ENCODE measurements at regions not wholly inside any gene's neighbourhood (a gene's known extent, or its start where the extent isn't known, plus 50 kb on each side); places are given as distances from the start of the nearest gene placed in this dataset.

- TF ChIP-seq POLR2AphosphoS5 (IDR thresholded peaks at IDR 0.05; ENCODE audit: low read depth, low read length) (no peak), TCF7L2 (IDR thresholded peaks at IDR 0.05; ENCODE audit: low read depth, low read length) (no peak)
- TF ChIP-seq, protein P1, sequence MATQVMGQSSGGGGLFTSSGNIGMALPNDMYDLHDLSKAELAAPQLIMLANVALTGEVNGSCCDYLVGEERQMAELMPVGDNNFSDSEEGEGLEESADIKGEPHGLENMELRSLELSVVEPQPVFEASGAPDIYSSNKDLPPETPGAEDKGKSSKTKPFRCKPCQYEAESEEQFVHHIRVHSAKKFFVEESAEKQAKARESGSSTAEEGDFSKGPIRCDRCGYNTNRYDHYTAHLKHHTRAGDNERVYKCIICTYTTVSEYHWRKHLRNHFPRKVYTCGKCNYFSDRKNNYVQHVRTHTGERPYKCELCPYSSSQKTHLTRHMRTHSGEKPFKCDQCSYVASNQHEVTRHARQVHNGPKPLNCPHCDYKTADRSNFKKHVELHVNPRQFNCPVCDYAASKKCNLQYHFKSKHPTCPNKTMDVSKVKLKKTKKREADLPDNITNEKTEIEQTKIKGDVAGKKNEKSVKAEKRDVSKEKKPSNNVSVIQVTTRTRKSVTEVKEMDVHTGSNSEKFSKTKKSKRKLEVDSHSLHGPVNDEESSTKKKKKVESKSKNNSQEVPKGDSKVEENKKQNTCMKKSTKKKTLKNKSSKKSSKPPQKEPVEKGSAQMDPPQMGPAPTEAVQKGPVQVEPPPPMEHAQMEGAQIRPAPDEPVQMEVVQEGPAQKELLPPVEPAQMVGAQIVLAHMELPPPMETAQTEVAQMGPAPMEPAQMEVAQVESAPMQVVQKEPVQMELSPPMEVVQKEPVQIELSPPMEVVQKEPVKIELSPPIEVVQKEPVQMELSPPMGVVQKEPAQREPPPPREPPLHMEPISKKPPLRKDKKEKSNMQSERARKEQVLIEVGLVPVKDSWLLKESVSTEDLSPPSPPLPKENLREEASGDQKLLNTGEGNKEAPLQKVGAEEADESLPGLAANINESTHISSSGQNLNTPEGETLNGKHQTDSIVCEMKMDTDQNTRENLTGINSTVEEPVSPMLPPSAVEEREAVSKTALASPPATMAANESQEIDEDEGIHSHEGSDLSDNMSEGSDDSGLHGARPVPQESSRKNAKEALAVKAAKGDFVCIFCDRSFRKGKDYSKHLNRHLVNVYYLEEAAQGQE (IDR thresholded peaks at IDR 0.05; ENCODE audit: insufficient read depth in 1 of 2, low read depth in 2 of 2, low read length in 1 of 2), result no peak
- TF ChIP-seq, protein P2, sequence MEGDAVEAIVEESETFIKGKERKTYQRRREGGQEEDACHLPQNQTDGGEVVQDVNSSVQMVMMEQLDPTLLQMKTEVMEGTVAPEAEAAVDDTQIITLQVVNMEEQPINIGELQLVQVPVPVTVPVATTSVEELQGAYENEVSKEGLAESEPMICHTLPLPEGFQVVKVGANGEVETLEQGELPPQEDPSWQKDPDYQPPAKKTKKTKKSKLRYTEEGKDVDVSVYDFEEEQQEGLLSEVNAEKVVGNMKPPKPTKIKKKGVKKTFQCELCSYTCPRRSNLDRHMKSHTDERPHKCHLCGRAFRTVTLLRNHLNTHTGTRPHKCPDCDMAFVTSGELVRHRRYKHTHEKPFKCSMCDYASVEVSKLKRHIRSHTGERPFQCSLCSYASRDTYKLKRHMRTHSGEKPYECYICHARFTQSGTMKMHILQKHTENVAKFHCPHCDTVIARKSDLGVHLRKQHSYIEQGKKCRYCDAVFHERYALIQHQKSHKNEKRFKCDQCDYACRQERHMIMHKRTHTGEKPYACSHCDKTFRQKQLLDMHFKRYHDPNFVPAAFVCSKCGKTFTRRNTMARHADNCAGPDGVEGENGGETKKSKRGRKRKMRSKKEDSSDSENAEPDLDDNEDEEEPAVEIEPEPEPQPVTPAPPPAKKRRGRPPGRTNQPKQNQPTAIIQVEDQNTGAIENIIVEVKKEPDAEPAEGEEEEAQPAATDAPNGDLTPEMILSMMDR (IDR thresholded peaks at IDR 0.05), result no peak
These were observed 415.0 kb upstream of the MAF start for GRCh38 chr16:80015566-80015965.
